ENCODE measurements at regions not wholly inside any gene's neighbourhood (a gene's known extent, or its start where the extent isn't known, plus 50 kb on each side); places are given as distances from the start of the nearest gene placed in this dataset.

DNA sequence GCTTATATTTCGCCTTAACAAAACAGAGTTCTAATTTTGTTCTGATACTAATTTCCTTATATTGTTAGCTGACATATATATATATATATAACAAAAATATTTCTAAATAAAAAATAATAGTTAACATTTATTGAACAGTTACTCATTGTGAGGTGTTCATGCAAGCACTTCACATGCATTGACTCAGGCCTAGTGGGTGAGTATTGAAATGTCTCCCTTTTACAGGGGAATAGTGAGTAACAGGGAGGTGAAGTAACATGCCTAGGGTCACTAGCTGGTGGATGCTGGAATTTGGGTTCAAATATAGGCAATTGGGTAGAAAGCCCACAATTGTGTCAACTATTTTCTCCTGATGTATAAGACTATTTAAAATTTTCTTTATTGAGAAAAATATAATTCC is 102.6 kb upstream of the ZPLD1 start:
- TF ChIP-seq, protein P1, sequence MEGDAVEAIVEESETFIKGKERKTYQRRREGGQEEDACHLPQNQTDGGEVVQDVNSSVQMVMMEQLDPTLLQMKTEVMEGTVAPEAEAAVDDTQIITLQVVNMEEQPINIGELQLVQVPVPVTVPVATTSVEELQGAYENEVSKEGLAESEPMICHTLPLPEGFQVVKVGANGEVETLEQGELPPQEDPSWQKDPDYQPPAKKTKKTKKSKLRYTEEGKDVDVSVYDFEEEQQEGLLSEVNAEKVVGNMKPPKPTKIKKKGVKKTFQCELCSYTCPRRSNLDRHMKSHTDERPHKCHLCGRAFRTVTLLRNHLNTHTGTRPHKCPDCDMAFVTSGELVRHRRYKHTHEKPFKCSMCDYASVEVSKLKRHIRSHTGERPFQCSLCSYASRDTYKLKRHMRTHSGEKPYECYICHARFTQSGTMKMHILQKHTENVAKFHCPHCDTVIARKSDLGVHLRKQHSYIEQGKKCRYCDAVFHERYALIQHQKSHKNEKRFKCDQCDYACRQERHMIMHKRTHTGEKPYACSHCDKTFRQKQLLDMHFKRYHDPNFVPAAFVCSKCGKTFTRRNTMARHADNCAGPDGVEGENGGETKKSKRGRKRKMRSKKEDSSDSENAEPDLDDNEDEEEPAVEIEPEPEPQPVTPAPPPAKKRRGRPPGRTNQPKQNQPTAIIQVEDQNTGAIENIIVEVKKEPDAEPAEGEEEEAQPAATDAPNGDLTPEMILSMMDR (IDR thresholded peaks at IDR 0.05; ENCODE audit: poor library complexity, severe bottlenecking), result no peak
- TF ChIP-seq EP300 (conservative IDR thresholded peaks at IDR 0.05; ENCODE audit: poor library complexity, severe bottlenecking) (no peak), POLR2AphosphoS5 (IDR thresholded peaks at IDR 0.05) (no peak), EZH2 (IDR thresholded peaks at IDR 0.05; ENCODE audit: borderline replicate concordance, insufficient read depth, low read length, poor library complexity, severe bottlenecking) (no peak), TAF1 (IDR thresholded peaks at IDR 0.05; ENCODE audit: low read depth) (no peak), RAD21 (conservative IDR thresholded peaks at IDR 0.05) (no peak), MXI1 (conservative IDR thresholded peaks at IDR 0.05; ENCODE audit: poor library complexity, severe bottlenecking) (no peak)
- TF ChIP-seq, protein P2, sequence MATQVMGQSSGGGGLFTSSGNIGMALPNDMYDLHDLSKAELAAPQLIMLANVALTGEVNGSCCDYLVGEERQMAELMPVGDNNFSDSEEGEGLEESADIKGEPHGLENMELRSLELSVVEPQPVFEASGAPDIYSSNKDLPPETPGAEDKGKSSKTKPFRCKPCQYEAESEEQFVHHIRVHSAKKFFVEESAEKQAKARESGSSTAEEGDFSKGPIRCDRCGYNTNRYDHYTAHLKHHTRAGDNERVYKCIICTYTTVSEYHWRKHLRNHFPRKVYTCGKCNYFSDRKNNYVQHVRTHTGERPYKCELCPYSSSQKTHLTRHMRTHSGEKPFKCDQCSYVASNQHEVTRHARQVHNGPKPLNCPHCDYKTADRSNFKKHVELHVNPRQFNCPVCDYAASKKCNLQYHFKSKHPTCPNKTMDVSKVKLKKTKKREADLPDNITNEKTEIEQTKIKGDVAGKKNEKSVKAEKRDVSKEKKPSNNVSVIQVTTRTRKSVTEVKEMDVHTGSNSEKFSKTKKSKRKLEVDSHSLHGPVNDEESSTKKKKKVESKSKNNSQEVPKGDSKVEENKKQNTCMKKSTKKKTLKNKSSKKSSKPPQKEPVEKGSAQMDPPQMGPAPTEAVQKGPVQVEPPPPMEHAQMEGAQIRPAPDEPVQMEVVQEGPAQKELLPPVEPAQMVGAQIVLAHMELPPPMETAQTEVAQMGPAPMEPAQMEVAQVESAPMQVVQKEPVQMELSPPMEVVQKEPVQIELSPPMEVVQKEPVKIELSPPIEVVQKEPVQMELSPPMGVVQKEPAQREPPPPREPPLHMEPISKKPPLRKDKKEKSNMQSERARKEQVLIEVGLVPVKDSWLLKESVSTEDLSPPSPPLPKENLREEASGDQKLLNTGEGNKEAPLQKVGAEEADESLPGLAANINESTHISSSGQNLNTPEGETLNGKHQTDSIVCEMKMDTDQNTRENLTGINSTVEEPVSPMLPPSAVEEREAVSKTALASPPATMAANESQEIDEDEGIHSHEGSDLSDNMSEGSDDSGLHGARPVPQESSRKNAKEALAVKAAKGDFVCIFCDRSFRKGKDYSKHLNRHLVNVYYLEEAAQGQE (IDR thresholded peaks at IDR 0.05; ENCODE audit: borderline replicate concordance), result no peak
